HepG2 (cell line): ENCODE measurements at regions not wholly inside any gene's neighbourhood (a gene's known extent, or its start where the extent isn't known, plus 50 kb on each side); places are given as distances from the start of the nearest gene placed in this dataset.

Experiments
- ATF1 ChIP-seq: IDR thresholded peaks from 2 replicates; pipeline ENCODE4 v1.6.1; 2016; ENCODE audit warnings: mild to moderate bottlenecking, control low read depth
- BATF2 ChIP-seq: sonication (generic); formaldehyde crosslinking; IDR thresholded peaks from 2 replicates; pipeline ENCODE4 v1.8.0; 2022; ENCODE audit warnings: mild to moderate bottlenecking, missing genetic modification reagents, moderate library complexity
- FOXO1 ChIP-seq: sonication (generic); formaldehyde crosslinking; IDR thresholded peaks from 2 replicates; pipeline ENCODE4 v1.4.0; 2020; ENCODE audit warnings: missing genetic modification reagents
- HNRNPK ChIP-seq: fragments of 200-400 bp; formaldehyde crosslinking; IDR thresholded peaks from 2 replicates; pipeline ENCODE4 v1.6.1; 2018; ENCODE audit warnings: low read length, low read depth, moderate library complexity, mild to moderate bottlenecking; ENCODE audit not compliant: poor library complexity, severe bottlenecking
- MBNL3 ChIP-seq: fragments of 250-450 bp; sonication (Bioruptor Pico); conservative IDR thresholded peaks from 2 replicates; pipeline ENCODE4 v1.8.0; 2022; ENCODE audit warnings: mild to moderate bottlenecking, inconsistent platforms
- MED13 ChIP-seq: sonication (generic); formaldehyde crosslinking; IDR thresholded peaks from 2 replicates; pipeline ENCODE4 v1.5.0; 2020; ENCODE audit warnings: missing genetic modification reagents
- NRL ChIP-seq: sonication (generic); formaldehyde crosslinking; IDR thresholded peaks from 2 replicates; pipeline ENCODE4 v1.5.0; 2020; ENCODE audit warnings: missing genetic modification reagents, mild to moderate bottlenecking, moderate library complexity, borderline replicate concordance
- PRDM15 ChIP-seq: sonication (generic); formaldehyde crosslinking; IDR thresholded peaks from 2 replicates; pipeline ENCODE4 v1.4.0; 2020; ENCODE audit warnings: missing genetic modification reagents
- RELA ChIP-seq: sonication (generic); formaldehyde crosslinking; IDR thresholded peaks from 2 replicates; pipeline ENCODE4 v1.4.0; 2020; ENCODE audit warnings: missing genetic modification reagents
- RXRA ChIP-seq: sonication (generic); formaldehyde crosslinking; IDR thresholded peaks from 2 replicates; pipeline ENCODE4 v1.5.1; 2020; ENCODE audit warnings: missing genetic modification reagents
- SALL1 ChIP-seq: sonication (generic); formaldehyde crosslinking; IDR thresholded peaks from 2 replicates; pipeline ENCODE4 v1.8.0; 2022; ENCODE audit warnings: mild to moderate bottlenecking, missing genetic modification reagents
- SAP130 ChIP-seq: IDR thresholded peaks from 2 replicates; pipeline ENCODE4 v1.6.1; 2016; ENCODE audit warnings: low read depth
- SMAD1 ChIP-seq: sonication (generic); formaldehyde crosslinking; IDR thresholded peaks from 2 replicates; pipeline ENCODE4 v1.4.0; 2020; ENCODE audit warnings: missing genetic modification reagents, low read depth, mild to moderate bottlenecking, borderline replicate concordance
- SMAD3 ChIP-seq: sonication (generic); formaldehyde crosslinking; IDR thresholded peaks from 2 replicates; pipeline ENCODE4 v1.4.0; 2020; ENCODE audit warnings: missing genetic modification reagents
- TBP ChIP-seq: sonication (generic); formaldehyde crosslinking; IDR thresholded peaks from 2 replicates; pipeline ENCODE4 v1.5.0; 2020; ENCODE audit warnings: missing genetic modification reagents
- THRA ChIP-seq: sonication (generic); formaldehyde crosslinking; IDR thresholded peaks from 2 replicates; pipeline ENCODE4 v1.4.0; 2020; ENCODE audit warnings: missing genetic modification reagents, borderline replicate concordance
- XRCC5 ChIP-seq: fragments of 200-400 bp; formaldehyde crosslinking; optimal IDR thresholded peaks from 2 replicates; pipeline ENCODE3; 2017; ENCODE audit warnings: mild to moderate bottlenecking, low read length
- ZNF350 ChIP-seq: sonication (generic); formaldehyde crosslinking; IDR thresholded peaks from 2 replicates; pipeline ENCODE4 v1.4.0; 2020; ENCODE audit warnings: mild to moderate bottlenecking, low read depth, missing genetic modification reagents, borderline replicate concordance
- TF ChIP-seq, protein P1 (sequence below): fragments of 450-650 bp; IDR thresholded peaks from 2 replicates; pipeline ENCODE4 v1.6.1; 2017; ENCODE audit warnings: mild to moderate bottlenecking
- TF ChIP-seq, protein P2 (sequence below): sonication (generic); formaldehyde crosslinking; conservative IDR thresholded peaks from 2 replicates; pipeline ENCODE4 v1.8.1; 2023; ENCODE audit warnings: missing genetic modification reagents
- TF ChIP-seq, protein P3 (sequence below): sonication (generic); formaldehyde crosslinking; IDR thresholded peaks from 2 replicates; pipeline ENCODE4 v1.4.0; 2020; ENCODE audit warnings: missing genetic modification reagents

GRCh38 chr3:40800343-40800742 lies 275.6 kb downstream of the ZNF621 start (continued):
- TF ChIP-seq, protein P1, sequence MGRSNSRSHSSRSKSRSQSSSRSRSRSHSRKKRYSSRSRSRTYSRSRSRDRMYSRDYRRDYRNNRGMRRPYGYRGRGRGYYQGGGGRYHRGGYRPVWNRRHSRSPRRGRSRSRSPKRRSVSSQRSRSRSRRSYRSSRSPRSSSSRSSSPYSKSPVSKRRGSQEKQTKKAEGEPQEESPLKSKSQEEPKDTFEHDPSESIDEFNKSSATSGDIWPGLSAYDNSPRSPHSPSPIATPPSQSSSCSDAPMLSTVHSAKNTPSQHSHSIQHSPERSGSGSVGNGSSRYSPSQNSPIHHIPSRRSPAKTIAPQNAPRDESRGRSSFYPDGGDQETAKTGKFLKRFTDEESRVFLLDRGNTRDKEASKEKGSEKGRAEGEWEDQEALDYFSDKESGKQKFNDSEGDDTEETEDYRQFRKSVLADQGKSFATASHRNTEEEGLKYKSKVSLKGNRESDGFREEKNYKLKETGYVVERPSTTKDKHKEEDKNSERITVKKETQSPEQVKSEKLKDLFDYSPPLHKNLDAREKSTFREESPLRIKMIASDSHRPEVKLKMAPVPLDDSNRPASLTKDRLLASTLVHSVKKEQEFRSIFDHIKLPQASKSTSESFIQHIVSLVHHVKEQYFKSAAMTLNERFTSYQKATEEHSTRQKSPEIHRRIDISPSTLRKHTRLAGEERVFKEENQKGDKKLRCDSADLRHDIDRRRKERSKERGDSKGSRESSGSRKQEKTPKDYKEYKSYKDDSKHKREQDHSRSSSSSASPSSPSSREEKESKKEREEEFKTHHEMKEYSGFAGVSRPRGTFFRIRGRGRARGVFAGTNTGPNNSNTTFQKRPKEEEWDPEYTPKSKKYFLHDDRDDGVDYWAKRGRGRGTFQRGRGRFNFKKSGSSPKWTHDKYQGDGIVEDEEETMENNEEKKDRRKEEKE: no peak
- no peak for TF ChIP-seq ZNF350 (CRISPR knock-in tag)
- no peak for TF ChIP-seq SMAD3 (CRISPR knock-in tag)
- TF ChIP-seq PRDM15: no peak
- TF ChIP-seq HNRNPK: no peak
- TF ChIP-seq MED13 (CRISPR knock-in tag): no peak
- peak; percentile 28; the same call in 1 of the 2 replicates for TF ChIP-seq RXRA (CRISPR knock-in tag)
- peak; percentile 20; the same call in 1 of the 2 replicates for TF ChIP-seq THRA (CRISPR knock-in tag)
- TF ChIP-seq BATF2 (CRISPR knock-in tag): no peak
- no peak for TF ChIP-seq MBNL3 (CRISPR knock-in tag)
- no peak for TF ChIP-seq NRL (CRISPR knock-in tag)
- TF ChIP-seq XRCC5: no peak
- peak; percentile 33; the same call in 1 of the 2 replicates for TF ChIP-seq FOXO1 (CRISPR knock-in tag)
- TF ChIP-seq SMAD1 (CRISPR knock-in tag): no peak
- TF ChIP-seq SAP130: peak; percentile 42; the same call in 1 of the 2 replicates
- no peak for TF ChIP-seq ATF1 (CRISPR knock-in tag)
- no peak for TF ChIP-seq RELA (CRISPR knock-in tag)
- 0 out of 2 replicates have a peak, but pooled peaks have one; percentile 23 for TF ChIP-seq SALL1 (CRISPR knock-in tag)
- TF ChIP-seq, protein P2, sequence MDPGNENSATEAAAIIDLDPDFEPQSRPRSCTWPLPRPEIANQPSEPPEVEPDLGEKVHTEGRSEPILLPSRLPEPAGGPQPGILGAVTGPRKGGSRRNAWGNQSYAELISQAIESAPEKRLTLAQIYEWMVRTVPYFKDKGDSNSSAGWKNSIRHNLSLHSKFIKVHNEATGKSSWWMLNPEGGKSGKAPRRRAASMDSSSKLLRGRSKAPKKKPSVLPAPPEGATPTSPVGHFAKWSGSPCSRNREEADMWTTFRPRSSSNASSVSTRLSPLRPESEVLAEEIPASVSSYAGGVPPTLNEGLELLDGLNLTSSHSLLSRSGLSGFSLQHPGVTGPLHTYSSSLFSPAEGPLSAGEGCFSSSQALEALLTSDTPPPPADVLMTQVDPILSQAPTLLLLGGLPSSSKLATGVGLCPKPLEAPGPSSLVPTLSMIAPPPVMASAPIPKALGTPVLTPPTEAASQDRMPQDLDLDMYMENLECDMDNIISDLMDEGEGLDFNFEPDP (CRISPR knock-in tag): no peak
- TF ChIP-seq, protein P3, sequence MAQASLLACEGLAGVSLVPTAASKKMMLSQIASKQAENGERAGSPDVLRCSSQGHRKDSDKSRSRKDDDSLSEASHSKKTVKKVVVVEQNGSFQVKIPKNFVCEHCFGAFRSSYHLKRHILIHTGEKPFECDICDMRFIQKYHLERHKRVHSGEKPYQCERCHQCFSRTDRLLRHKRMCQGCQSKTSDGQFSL (CRISPR knock-in tag): no peak
- no peak for TF ChIP-seq TBP (CRISPR knock-in tag)
